Chondrocyte (in vitro differentiated cells): ENCODE measurements at regions not wholly inside any gene's neighbourhood (a gene's known extent, or its start where the extent isn't known, plus 50 kb on each side); places are given as distances from the start of the nearest gene placed in this dataset.

ENCODE experiments used
- DNase-seq: peaks from one replicate; pipeline ENCODE4 v3.0.0; 2021; ENCODE audit warnings: mixed read lengths, low spot score
- H3K27ac Mint-ChIP-seq: one replicate; pipeline ENCODE4 v1.8.0; 2021; ENCODE audit warnings: mild to moderate bottlenecking, moderate library complexity, mixed read lengths; ENCODE audit not compliant: unreplicated experiment
- H3K27me3 Mint-ChIP-seq: 2 replicates; pipeline ENCODE4 v1.8.0; 2021; ENCODE audit warnings: low read depth, mixed read lengths
- H3K36me3 Mint-ChIP-seq: 2 replicates; pipeline ENCODE4 v1.8.0; 2021; ENCODE audit warnings: low read depth, mixed read lengths
- H3K4me1 Mint-ChIP-seq: 2 replicates; pipeline ENCODE4 v1.8.0; 2021; ENCODE audit warnings: low read depth, mild to moderate bottlenecking, mixed read lengths
- H3K4me3 Mint-ChIP-seq: one replicate; pipeline ENCODE4 v1.8.0; 2021; ENCODE audit warnings: mild to moderate bottlenecking, moderate library complexity, mixed read lengths; ENCODE audit not compliant: unreplicated experiment
- H3K9me3 Mint-ChIP-seq: 2 replicates; pipeline ENCODE4 v1.8.0; 2021; ENCODE audit warnings: low read depth, mixed read lengths
- CTCF ChIP-seq: fragments of 200-600 bp; sonication (generic); IDR thresholded peaks from 2 replicates; pipeline ENCODE4 v1.5.0; 2021; ENCODE audit warnings: antibody characterized with exemption, mild to moderate bottlenecking, moderate library complexity

GRCh38 chr2:67954093-67954748, 108.6 kb downstream of the C1D start:
- Mint-ChIP-seq H3K36me3 (no peaks in the 10 kb centered on the region), H3K4me3 (no peak overlapping the region), H3K9me3 (peaks cover 8% of the 10 kb centered on the region), H3K4me1 (no peaks in the 10 kb centered on the region), H3K27me3 (no peaks in the 10 kb centered on the region), H3K27ac (no peak overlapping the region)
- no peak for DNase-seq
- no peak for TF ChIP-seq CTCF

- Mint-ChIP-seq H3K27me3 (no peaks in the 10 kb centered on the region), H3K4me1 (no peaks in the 10 kb centered on the region), H3K9me3 (peaks cover 8% of the 10 kb centered on the region), H3K36me3 (no peaks in the 10 kb centered on the region), H3K27ac (no peak overlapping the region), H3K4me3 (no peak overlapping the region)
- DNase-seq: no peak
- TF ChIP-seq CTCF: no peak
Measured at GRCh38 chr2:67955748-67956603, 106.8 kb downstream of the C1D start.

- H3K27me3 Mint-ChIP-seq: no peaks in the 10 kb centered on the region
- H3K4me1 Mint-ChIP-seq: no peaks in the 10 kb centered on the region
- no peaks in the 10 kb centered on the region for H3K36me3 Mint-ChIP-seq
- no peak overlapping the region for H3K27ac Mint-ChIP-seq
- DNase-seq: no peak
- no peak overlapping the region for H3K4me3 Mint-ChIP-seq
- TF ChIP-seq CTCF: no peak
- no peaks in the 10 kb centered on the region for H3K9me3 Mint-ChIP-seq
Measured at GRCh38 chr2:67965246-67965645, 97.6 kb downstream of the C1D start.

GRCh38 chr2:67970071-67970470, 92.7 kb downstream of the C1D start:
- no peaks in the 10 kb centered on the region for H3K4me1 Mint-ChIP-seq
- no peak for TF ChIP-seq CTCF
- H3K27ac Mint-ChIP-seq: no peak overlapping the region
- H3K4me3 Mint-ChIP-seq: no peak overlapping the region
- DNase-seq: no peak
- no peaks in the 10 kb centered on the region for H3K27me3 Mint-ChIP-seq
- no peaks in the 10 kb centered on the region for H3K9me3 Mint-ChIP-seq
- no peaks in the 10 kb centered on the region for H3K36me3 Mint-ChIP-seq

- Mint-ChIP-seq H3K36me3 (no peaks in the 10 kb centered on the region), H3K4me3 (no peak overlapping the region), H3K9me3 (no peaks in the 10 kb centered on the region), H3K27me3 (no peaks in the 10 kb centered on the region), H3K4me1 (no peaks in the 10 kb centered on the region), H3K27ac (no peak overlapping the region)
- DNase-seq: no peak
- no peak for TF ChIP-seq CTCF
Measured at GRCh38 chr2:67970542-67970941, 92.3 kb downstream of the C1D start.
